LNCAP (cell line): ENCODE measurements at regions not wholly inside any gene's neighbourhood (a gene's known extent, or its start where the extent isn't known, plus 50 kb on each side); places are given as distances from the start of the nearest gene placed in this dataset.
A peak's percentile ranks its signal among the peaks of the same experiment; 100 is the strongest.

Source experiments
- CTCF ChIP-seq: fragments of 450-650 bp; IDR thresholded peaks from 2 replicates; pipeline ENCODE4 v1.5.1; 2017; ENCODE audit warnings: mild to moderate bottlenecking

DNA sequence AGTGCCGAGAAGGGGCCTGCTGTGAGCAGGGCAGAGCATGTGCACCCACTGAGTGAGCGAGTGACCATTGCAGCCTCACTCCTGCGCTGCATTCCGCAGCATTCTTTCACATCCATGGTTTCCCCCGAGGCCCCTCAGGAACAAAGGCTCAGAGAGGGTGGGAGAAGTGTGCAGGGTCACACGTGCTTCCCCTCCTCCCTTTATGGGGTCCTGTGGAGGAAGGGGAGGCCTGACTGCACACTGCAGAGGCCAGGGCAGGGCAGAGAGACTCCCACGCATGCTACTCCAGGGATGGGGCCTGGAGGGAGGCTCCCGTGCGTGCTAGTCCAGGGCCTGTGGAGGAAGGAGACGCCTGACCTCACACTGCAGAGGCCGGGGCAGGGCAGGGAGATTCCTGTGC lies 63.2 kb downstream of the DIO3 start:
- no peak for TF ChIP-seq CTCF

DNA sequence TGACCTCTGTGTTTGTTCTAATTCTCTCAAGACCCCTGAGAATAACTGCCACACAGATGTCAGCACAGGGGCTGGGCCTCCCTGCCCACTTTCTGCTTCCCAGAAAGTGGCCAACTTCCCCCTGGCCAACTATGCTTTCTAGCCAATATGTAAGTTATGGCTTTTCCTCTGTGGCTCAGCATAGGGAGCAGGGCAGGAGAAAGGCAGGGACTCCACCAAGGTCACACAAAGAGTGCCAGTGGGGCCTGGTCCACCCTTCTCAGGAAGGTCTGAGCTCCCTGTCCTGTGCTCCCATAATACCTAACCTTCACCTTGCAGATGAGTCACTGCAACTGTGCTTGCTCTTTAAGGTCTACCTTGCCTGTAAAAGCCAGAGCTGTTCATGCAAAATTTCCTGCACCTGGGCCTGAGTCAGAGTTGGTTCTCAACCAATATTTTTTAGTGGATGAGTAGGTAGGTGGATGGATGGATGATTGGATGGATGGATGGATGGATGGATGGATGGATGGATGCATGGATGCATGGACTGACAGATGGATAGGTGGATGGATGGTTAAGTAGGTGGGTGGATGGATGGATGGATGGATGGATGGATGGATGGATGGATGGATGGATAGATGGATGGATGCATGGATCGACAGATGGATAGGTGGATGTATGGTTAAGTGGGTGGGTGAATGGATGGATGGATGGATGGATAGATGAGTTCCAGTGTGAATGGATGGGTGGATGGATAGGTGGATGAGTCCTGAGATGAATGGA lies 64.2 kb downstream of the DIO3 start:
- no peak for TF ChIP-seq CTCF

- no peak for TF ChIP-seq CTCF
Observed at GRCh38 chr14:101626331-101626730, 65.0 kb downstream of the DIO3 start.

DNA sequence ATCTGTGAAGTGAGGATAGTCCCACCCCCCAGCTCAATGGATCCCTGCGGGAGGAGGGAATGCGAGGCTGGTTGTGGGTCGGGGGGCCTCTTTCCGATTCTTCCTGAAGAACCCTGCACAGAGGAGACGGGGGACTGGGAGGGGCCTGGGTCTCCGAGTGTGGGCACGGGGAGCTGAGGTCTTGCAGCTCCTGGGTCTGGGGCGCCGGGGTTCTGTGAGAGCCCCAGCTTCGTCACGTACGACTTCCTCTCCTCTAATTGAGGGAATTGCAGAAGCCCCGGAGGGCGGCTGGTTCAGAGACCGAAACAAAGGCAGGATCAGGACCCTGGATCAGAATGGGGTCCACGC lies 66.6 kb downstream of the DIO3 start:
- no peak for TF ChIP-seq CTCF

DNA sequence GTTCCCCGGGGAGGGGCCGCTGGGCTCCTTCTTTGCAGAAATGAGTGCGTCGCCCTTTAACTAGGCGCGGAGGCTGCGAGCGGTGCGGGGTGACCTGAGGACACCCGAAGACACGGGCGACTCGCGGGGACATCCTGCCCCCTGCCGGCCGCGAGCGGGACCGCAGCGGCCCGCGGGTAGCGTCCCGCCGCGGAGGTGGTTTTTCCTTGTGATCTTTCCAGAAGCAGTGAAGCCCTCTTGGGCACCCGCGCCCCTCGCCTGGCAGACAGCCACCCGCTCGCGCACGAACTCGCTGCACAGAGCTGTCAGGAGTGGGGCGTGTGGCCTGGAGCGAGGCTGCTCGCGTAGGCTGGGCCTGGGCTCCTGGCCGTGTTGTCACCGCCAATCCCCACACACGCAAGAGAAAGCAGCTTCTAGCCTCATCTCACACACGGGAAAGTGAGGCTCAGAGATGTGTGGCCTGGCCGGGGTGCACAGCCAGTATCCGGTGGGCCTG lies 67.2 kb downstream of the DIO3 start:
- TF ChIP-seq CTCF: peak; percentile 96

- no peak for TF ChIP-seq CTCF
Observed at GRCh38 chr14:101628975-101629374, 67.7 kb downstream of the DIO3 start.

- no peak for TF ChIP-seq CTCF
Observed at GRCh38 chr14:101630056-101630965, 69.0 kb downstream of the DIO3 start.
